ENCODE measurements at regions not wholly inside any gene's neighbourhood (a gene's known extent, or its start where the extent isn't known, plus 50 kb on each side); places are given as distances from the start of the nearest gene placed in this dataset.

GRCh38 chr14:71333705-71334104, 426.4 kb downstream of the PCNX1 start:
- H3K9ac ChIP-seq (ENCODE audit: extremely low read depth, insufficient read length, low read length), result no peak overlapping the region
- H3K9me3 ChIP-seq (ENCODE audit: control insufficient read depth, low read depth, low read length), result no peaks in the 10 kb centered on the region
- no peak overlapping the region for H2BK5ac ChIP-seq (ENCODE audit: insufficient read length, low read length)
- no peak overlapping the region for H2BK12ac ChIP-seq (ENCODE audit: insufficient read length, low read depth, low read length)
- H3T11ph ChIP-seq (ENCODE audit: low read length), result no peak overlapping the region
- Mint-ChIP-seq H3K27ac (peak overlapping the region in 1 of 3 experiments; percentile 1; a peak in 2 of 7 replicates), H3K4me3 (no peak overlapping the region), H3K4me1 (peaks cover 10 to 14% of the 10 kb centered on the region in 2 experiments), H3K36me3 (ENCODE audit: insufficient read depth in 1 of 3, low read depth in 3 of 3) (peaks cover 10 to 23% (median 13%) of the 10 kb centered on the region in 3 experiments), H3K9me3 (no peaks in the 10 kb centered on the region; a peak in 2 of 5 replicates), H3K27me3 (ENCODE audit: low read depth) (no peaks in the 10 kb centered on the region; the same call in 1 of the 2 replicates)
- peaks cover 6% of the 10 kb centered on the region for H3K79me1 ChIP-seq (ENCODE audit: insufficient read depth, low read depth, low read length, poor library complexity, severe bottlenecking)
- TF ChIP-seq CTCF (conservative IDR thresholded peaks at IDR 0.05), result no peak
- H3K4me1 ChIP-seq (ENCODE audit: insufficient read depth, low read length), result no peaks in the 10 kb centered on the region
- no peak overlapping the region for H2BK20ac ChIP-seq (ENCODE audit: low read depth, low read length, poor library complexity, severe bottlenecking)
- H3K4ac ChIP-seq (ENCODE audit: low read depth, low read length), result no peak overlapping the region
- no peak overlapping the region for H3K14ac ChIP-seq (ENCODE audit: insufficient read depth, low read length)
- H4K5ac ChIP-seq (ENCODE audit: insufficient read length, low read depth, low read length), result no peak overlapping the region
- no peaks in the 10 kb centered on the region for H4K20me1 ChIP-seq (ENCODE audit: control insufficient read depth, insufficient read depth, insufficient read length)
- DNase-seq, result no peak
- no CpG with 5 or more reads among the region's 1 CpG for WGBS (ENCODE audit: extremely low coverage, insufficient read length, low lambda C conversion rate)
- no peak overlapping the region for H2AFZ ChIP-seq (ENCODE audit: low read length)
- H3K4me2 ChIP-seq (ENCODE audit: insufficient read depth, insufficient read length, low read length), result no peak overlapping the region
- H3K18ac ChIP-seq (ENCODE audit: insufficient read length, low read depth, low read length), result no peak overlapping the region
- H2BK15ac ChIP-seq (ENCODE audit: low read depth, low read length), result no peak overlapping the region
- no peaks in the 10 kb centered on the region for H3K27me3 ChIP-seq (ENCODE audit: insufficient read depth, low read length)
- H3K56ac ChIP-seq (ENCODE audit: insufficient read length, low read depth, low read length), result no peak overlapping the region
- H2AK5ac ChIP-seq (ENCODE audit: insufficient read length, low read length), result no peak overlapping the region
- no peak overlapping the region for H3K27ac ChIP-seq (ENCODE audit: insufficient read length, low read depth, low read length)
- H3K23me2 ChIP-seq (ENCODE audit: insufficient read length, low read depth, low read length, poor library complexity, severe bottlenecking), result no peaks in the 10 kb centered on the region
- H4K8ac ChIP-seq (replicated peaks; ENCODE audit: insufficient read length, low read depth, low read length), result no peak overlapping the region
- H2BK120ac ChIP-seq (ENCODE audit: low read depth, low read length, poor library complexity, severe bottlenecking), result no peak overlapping the region
- peaks cover 20% of the 10 kb centered on the region for H3K79me2 ChIP-seq (ENCODE audit: insufficient read depth, low read length)
- no peak overlapping the region for H3K23ac ChIP-seq (ENCODE audit: insufficient read length, low read depth, low read length)
- H4K91ac ChIP-seq (ENCODE audit: insufficient read length, low read depth, low read length), result no peak overlapping the region
